ENCODE measurements at regions not wholly inside any gene's neighbourhood (a gene's known extent, or its start where the extent isn't known, plus 50 kb on each side); places are given as distances from the start of the nearest gene placed in this dataset.

- TF ChIP-seq EZH2phosphoT487 (conservative IDR thresholded peaks at IDR 0.05; ENCODE audit: low read length) (no peak), CTCF (IDR thresholded peaks at IDR 0.05; ENCODE audit: insufficient read depth, low read length, poor library complexity, severe bottlenecking) (no peak)
- Histone ChIP-seq H3K27ac (ENCODE audit: low read depth, low read length) (no peak overlapping the region), H3K9me2 (replicated peaks; ENCODE audit: insufficient read depth, low read length) (no peaks in the 10 kb centered on the region), H3K36me3 (ENCODE audit: low read length) (no peaks in the 10 kb centered on the region), H2AFZ (ENCODE audit: low read depth, low read length, severe bottlenecking) (no peak overlapping the region), H3K79me2 (ENCODE audit: insufficient read depth, low read length) (no peaks in the 10 kb centered on the region), H3K9ac (ENCODE audit: low read length) (no peak overlapping the region), H3K27me3 (ENCODE audit: low read length) (no peaks in the 10 kb centered on the region), H3F3A (ENCODE audit: insufficient read depth) (no peaks in the 10 kb centered on the region), H3K4me3 (ENCODE audit: insufficient read depth, low read length, poor library complexity, severe bottlenecking) (no peak overlapping the region), H3K9me3 (ENCODE audit: insufficient read depth, low read length) (no peaks in the 10 kb centered on the region), H3K4me2 (ENCODE audit: low read depth, low read length, poor library complexity, severe bottlenecking) (no peak overlapping the region), H4K20me1 (ENCODE audit: low read depth, low read length) (no peaks in the 10 kb centered on the region)
These were observed 479.7 kb upstream of the MEIS1 start for GRCh38 chr2:65955259-65955658.

- no peak for TF ChIP-seq EZH2phosphoT487 (conservative IDR thresholded peaks at IDR 0.05; ENCODE audit: low read length)
- TF ChIP-seq CTCF (IDR thresholded peaks at IDR 0.05; ENCODE audit: insufficient read depth, low read length, poor library complexity, severe bottlenecking) = no peak
- Histone ChIP-seq H3K27me3 (ENCODE audit: low read length) (no peaks in the 10 kb centered on the region), H4K20me1 (ENCODE audit: low read depth, low read length) (no peaks in the 10 kb centered on the region), H2AFZ (ENCODE audit: low read depth, low read length, severe bottlenecking) (no peak overlapping the region), H3F3A (ENCODE audit: insufficient read depth) (no peaks in the 10 kb centered on the region), H3K9me2 (replicated peaks; ENCODE audit: insufficient read depth, low read length) (no peaks in the 10 kb centered on the region), H3K9me3 (ENCODE audit: insufficient read depth, low read length) (no peaks in the 10 kb centered on the region), H3K27ac (ENCODE audit: low read depth, low read length) (no peak overlapping the region), H3K79me2 (ENCODE audit: insufficient read depth, low read length) (no peaks in the 10 kb centered on the region), H3K4me2 (ENCODE audit: low read depth, low read length, poor library complexity, severe bottlenecking) (no peak overlapping the region), H3K4me3 (ENCODE audit: insufficient read depth, low read length, poor library complexity, severe bottlenecking) (no peak overlapping the region), H3K9ac (ENCODE audit: low read length) (no peak overlapping the region), H3K36me3 (ENCODE audit: low read length) (no peaks in the 10 kb centered on the region)
These were observed 481.8 kb upstream of the MEIS1 start for GRCh38 chr2:65952966-65953761.

- H3K9me3 ChIP-seq (ENCODE audit: insufficient read depth, low read length) = peaks cover 12% of the 10 kb centered on the region; the same call in 1 of the 2 replicates
- no peak overlapping the region for H3K9ac ChIP-seq (ENCODE audit: low read length)
- H3F3A ChIP-seq (ENCODE audit: insufficient read depth) = no peaks in the 10 kb centered on the region
- no peaks in the 10 kb centered on the region for H4K20me1 ChIP-seq (ENCODE audit: low read depth, low read length)
- H3K79me2 ChIP-seq (ENCODE audit: insufficient read depth, low read length) = no peaks in the 10 kb centered on the region
- H2AFZ ChIP-seq (ENCODE audit: low read depth, low read length, severe bottlenecking) = no peak overlapping the region
- H3K9me2 ChIP-seq (replicated peaks; ENCODE audit: insufficient read depth, low read length) = no peaks in the 10 kb centered on the region
- no peak overlapping the region for H3K4me2 ChIP-seq (ENCODE audit: low read depth, low read length, poor library complexity, severe bottlenecking)
- no peaks in the 10 kb centered on the region for H3K27me3 ChIP-seq (ENCODE audit: low read length)
- H3K4me3 ChIP-seq (ENCODE audit: insufficient read depth, low read length, poor library complexity, severe bottlenecking) = no peak overlapping the region
- TF ChIP-seq CTCF (IDR thresholded peaks at IDR 0.05; ENCODE audit: insufficient read depth, low read length, poor library complexity, severe bottlenecking) = no peak
- no peak for TF ChIP-seq EZH2phosphoT487 (conservative IDR thresholded peaks at IDR 0.05; ENCODE audit: low read length)
- no peaks in the 10 kb centered on the region for H3K36me3 ChIP-seq (ENCODE audit: low read length)
- H3K27ac ChIP-seq (ENCODE audit: low read depth, low read length) = no peak overlapping the region
These were observed 490.7 kb upstream of the MEIS1 start for GRCh38 chr2:65944213-65944612.
